Motor neuron (in vitro differentiated cells): ENCODE measurements at regions not wholly inside any gene's neighbourhood (a gene's known extent, or its start where the extent isn't known, plus 50 kb on each side); places are given as distances from the start of the nearest gene placed in this dataset.

Experiments used
- ATAC-seq, 8 experiments: fragments of 200-7000 bp; cut with Tn5 transposase; replicated peaks in 6 of 8; 2 replicates each; pipeline ENCODE4 v1.8.0; 2021; ENCODE audit warnings: mild to moderate bottlenecking in 8 of 8, moderate library complexity in 8 of 8
- H3K27ac ChIP-seq, 2 donors: fragments of 250-450 bp; sonication (Bioruptor Pico); 2 replicates each; pipeline ENCODE4 v1.9.0; 2021; ENCODE audit warnings: antibody characterized with exemption in 2 of 2, mild to moderate bottlenecking in 2 of 2, moderate library complexity in 1 of 2
- H3K4me1 ChIP-seq, 2 donors: fragments of 250-450 bp; sonication (Bioruptor Pico); replicated peaks in 1 of 2; 2 replicates each; pipeline ENCODE4 v1.6.1; 2021; ENCODE audit warnings: antibody characterized with exemption in 2 of 2, mild to moderate bottlenecking in 2 of 2, moderate library complexity in 1 of 2
- H3K4me3 ChIP-seq, 5 donors: fragments of 250-450 bp; sonication (Bioruptor Pico); 2 replicates each; pipeline ENCODE4 v1.9.0; 2021; ENCODE audit warnings: antibody characterized with exemption in 5 of 5, mild to moderate bottlenecking in 5 of 5, moderate library complexity in 4 of 5
- WGBS, 10 experiments: fragments of 450-650 bp; shearing (Covaris generic); methylation state at CpG; one replicate each; pipeline ENCODE4 v1.0.0; 2022; 5-methylcytosine and 5-hydroxymethylcytosine counted together
- in situ Hi-C, 9 experiments: fragments of 400-800 bp; cut with MboI; loops; one replicate each; pipeline ENCODE4 v1.15.0; 2021; ENCODE audit warnings: low sequenced_read_pairs in 9 of 9, low pct_unique_long_range_greater_than_20kb in 2 of 9; ENCODE audit not compliant: unreplicated experiment in 9 of 9

DNA sequence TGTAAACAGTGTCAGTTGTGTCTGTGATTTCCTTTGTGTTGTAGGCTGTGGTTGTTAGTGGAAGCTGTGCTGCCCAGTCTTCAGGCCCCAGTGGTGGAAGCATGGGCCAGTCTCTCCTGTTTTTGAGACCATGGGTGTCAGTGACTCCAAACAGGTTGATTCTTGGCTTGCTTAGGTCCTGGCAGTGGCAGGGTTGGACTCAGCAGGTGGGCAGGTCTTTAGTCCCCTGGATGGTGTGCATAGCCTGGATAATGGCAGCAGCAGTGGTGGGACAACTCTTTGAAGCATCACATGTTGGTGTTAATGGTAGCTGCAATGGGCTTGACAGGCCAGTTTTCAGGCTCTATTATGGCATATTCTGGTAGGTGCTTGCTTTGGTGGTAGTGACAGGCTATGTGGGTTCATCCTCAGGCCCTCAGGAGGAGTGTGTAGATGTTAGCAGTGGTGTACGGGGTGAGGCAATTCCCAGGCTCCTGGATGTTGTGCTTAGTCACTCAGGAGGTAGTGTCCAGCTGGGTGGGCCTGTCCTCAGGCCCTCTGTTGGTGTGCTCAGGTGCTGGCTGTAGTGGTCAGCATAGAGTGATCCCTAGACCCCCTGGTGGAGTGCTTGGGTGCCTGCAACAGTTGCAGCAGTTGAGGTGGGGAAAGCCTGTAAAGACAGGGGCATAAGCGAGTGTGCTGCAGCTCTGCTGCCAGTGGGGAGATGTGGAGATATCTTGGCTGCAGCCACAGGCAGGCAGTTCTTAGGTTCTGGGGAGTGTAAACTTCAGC, 596.7 kb downstream of the PDCD6IP start:
- no peak overlapping the region for H3K4me3 ChIP-seq
- no peaks in the 10 kb centered on the region for H3K4me1 ChIP-seq
- peak in 1 of 8 experiments; percentile 23 for ATAC-seq
- in situ Hi-C loops, result no loop called here
- no peak overlapping the region for H3K27ac ChIP-seq
- 20 to 93% (median 80%) methylated on average over 1 to 2 of the region's 2 CpGs; no CpG with 5 or more reads in 7 of the 10 experiments for WGBS, 10 experiments

DNA sequence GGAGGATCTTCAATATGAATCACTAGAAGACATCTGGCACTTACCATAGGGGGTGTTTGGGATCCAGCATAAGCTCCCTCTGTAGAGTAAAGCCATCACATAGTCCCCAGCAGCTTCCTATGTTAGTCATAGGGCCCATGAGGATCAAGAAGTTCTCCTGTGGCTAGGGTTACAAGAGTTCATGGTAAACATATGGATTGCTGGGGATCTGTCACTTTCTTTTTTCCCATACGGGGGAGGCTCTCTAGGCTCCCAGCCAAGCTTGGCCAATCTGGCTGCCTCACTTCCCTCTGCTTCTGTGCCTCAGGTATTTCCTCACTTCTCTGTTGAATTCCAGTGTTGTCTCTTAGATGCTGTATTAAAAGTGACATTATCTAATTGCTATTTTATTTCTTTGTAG, 597.9 kb downstream of the PDCD6IP start:
- H3K4me1 ChIP-seq, result no peaks in the 10 kb centered on the region
- ATAC-seq, result no peak
- H3K4me3 ChIP-seq, result no peak overlapping the region
- no peak overlapping the region for H3K27ac ChIP-seq
- WGBS, 10 experiments, result 78 to 100% (median 100%) methylated on average over 1 of the region's 1 CpG; no CpG with 5 or more reads in 7 of the 10 experiments
- in situ Hi-C loops, result no loop called here

DNA sequence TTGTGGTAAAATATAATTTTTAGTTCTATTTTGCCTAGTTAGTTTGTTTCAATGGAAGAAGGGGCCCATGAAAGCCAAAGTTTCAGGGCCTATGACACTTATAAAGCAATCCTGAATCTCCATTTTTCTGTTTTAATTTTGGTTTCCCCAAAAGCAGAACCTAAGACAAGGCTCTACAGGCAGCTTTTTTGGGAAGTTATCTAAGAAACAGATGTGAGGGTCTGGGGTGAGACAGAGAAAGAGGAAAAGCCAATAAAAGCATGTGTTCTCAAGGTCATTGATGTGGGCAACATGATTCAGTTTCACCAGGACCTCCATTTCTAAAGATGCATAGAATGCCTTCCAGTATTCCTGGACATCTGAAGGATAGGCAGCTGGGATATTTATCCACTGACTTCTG, 598.5 kb downstream of the PDCD6IP start:
- ATAC-seq, result no peak
- no peak overlapping the region for H3K4me3 ChIP-seq
- H3K4me1 ChIP-seq, result no peaks in the 10 kb centered on the region
- in situ Hi-C loops, result no loop called here
- H3K27ac ChIP-seq, result no peak overlapping the region

DNA sequence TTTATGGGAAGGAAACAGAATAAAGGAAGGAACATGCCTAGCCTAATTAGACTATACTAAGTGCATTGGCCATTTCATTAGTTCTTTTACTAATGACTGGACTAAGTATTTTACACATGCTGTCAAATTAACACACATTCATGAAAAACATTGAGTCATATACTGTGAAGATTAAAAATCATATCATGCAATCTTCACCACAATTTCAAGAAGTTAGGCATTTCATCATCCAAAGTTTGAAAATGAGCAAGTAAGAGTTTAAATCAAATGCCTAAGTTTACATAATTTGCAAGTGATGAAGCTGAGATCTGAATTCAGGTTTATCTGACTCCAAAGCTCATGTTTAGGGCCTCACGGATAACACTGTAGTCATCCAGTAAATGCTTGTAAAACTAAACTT, 601.0 kb downstream of the PDCD6IP start:
- Histone ChIP-seq H3K4me1 (no peaks in the 10 kb centered on the region), H3K4me3 (no peak overlapping the region), H3K27ac (no peak overlapping the region)
- WGBS, 10 experiments, result 0 to 100% (median 86%) methylated on average over 1 of the region's 1 CpG; no CpG with 5 or more reads in 5 of the 10 experiments
- ATAC-seq, result no peak
- in situ Hi-C loops, result no loop called here

DNA sequence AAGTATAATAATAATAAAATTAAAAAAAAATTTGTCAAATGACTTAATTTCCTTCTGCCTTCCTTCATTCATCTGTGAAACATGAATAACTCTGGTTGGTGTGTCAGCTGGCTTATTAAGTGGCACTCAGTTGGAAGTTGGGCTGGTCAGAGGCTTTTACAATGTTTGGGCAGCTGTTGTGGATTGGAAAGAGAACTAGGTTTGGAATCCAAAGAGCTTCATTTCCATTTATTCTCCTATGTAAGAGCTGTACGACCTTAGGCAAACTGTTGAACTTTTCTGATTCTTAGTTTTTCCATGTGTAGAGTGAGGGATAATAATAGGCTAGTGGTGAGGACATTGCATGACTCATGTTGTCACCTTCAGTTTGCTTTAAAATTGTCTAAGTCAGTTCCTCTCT, 606.7 kb downstream of the PDCD6IP start:
- WGBS, 10 experiments, result 0 to 43% methylated on average over 1 of the region's 1 CpG; no CpG with 5 or more reads in 8 of the 10 experiments
- Histone ChIP-seq H3K27ac (no peak overlapping the region), H3K4me1 (peaks cover 0 to 4% of the 10 kb centered on the region in 2 donors), H3K4me3 (no peak overlapping the region)
- in situ Hi-C loops, result no loop called here
- ATAC-seq, result no peak

DNA sequence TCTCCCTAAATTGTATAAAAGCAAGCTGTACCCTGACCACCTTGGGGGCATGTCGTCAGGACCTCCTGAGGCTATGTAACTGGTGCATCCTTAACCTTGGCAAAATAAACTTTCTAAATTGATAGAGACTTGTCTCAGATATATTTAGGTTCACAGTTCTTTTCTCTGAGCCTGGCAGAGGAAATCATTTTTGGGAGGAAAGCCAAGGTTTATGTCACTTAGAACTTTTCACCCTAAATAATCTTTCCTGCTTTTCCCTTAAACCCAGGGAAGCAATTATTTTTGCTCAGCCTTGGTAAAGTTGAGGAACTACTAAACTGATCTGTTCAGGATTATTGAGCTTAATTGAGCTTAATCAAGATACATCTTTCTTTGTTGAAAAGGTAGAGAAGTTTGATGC, 608.9 kb downstream of the PDCD6IP start:
- H3K27ac ChIP-seq, result no peak overlapping the region
- 0 to 80% (median 17%) methylated on average over 1 of the region's 1 CpG; no CpG with 5 or more reads in 3 of the 10 experiments for WGBS, 10 experiments
- no peak for ATAC-seq
- no peak overlapping the region for H3K4me3 ChIP-seq
- peaks cover 0 to 4% of the 10 kb centered on the region in 2 donors for H3K4me1 ChIP-seq
- in situ Hi-C loops, result no loop called here

DNA sequence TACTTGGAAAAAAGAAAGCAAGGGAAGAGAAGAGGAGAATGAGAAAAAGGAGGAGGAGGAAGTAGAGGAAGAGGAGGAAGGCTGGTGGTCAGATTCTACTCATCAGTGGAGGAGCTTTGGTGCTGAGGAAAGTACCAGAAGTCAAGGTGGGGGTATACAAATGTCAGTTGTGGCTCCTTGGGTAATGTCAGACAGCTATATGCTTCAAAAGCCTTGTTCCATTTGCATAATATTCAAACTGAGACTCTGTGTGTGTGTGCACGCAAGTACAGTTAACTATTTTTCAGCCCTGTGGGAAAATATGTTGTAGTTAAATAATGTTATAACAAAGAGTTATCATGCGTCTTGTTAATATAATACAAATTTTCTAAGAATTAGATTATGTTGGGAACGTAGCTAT, 609.7 kb downstream of the PDCD6IP start:
- Histone ChIP-seq H3K4me3 (no peak overlapping the region), H3K4me1 (peaks cover 0 to 4% of the 10 kb centered on the region in 2 donors), H3K27ac (no peak overlapping the region)
- no peak for ATAC-seq
- whole genome bisulfite sequencing, 10 experiments, result 23 to 100% (median 81%) methylated on average over 1 to 3 of the region's 3 CpGs
- in situ Hi-C loops, result no loop called here

DNA sequence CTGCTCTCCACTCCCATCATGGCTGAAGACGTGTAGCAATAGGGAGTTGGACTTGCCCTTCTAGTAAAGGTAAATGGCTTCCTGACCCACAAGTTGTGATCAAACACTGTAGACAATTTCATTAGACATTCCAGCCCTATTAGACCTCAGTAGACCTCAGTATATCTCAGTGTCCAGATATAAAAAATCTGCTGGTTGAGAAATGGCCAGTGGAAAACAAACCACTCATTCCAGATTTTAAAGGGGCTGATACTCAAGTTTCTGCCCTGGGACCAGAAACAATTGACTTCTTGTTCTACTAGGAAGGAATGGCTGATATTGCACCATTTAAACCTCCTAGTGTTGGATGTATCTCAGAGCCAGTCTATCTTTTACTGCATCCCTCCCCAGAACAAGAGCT, 613.2 kb downstream of the PDCD6IP start:
- ATAC-seq, result no peak
- in situ Hi-C loops, result no loop called here
- Histone ChIP-seq H3K4me1 (peaks cover 0 to 4% of the 10 kb centered on the region in 2 donors), H3K4me3 (no peak overlapping the region), H3K27ac (no peak overlapping the region)
- WGBS, 10 experiments, result 0% methylated on average over 1 of the region's 1 CpG; no CpG with 5 or more reads in 8 of the 10 experiments

DNA sequence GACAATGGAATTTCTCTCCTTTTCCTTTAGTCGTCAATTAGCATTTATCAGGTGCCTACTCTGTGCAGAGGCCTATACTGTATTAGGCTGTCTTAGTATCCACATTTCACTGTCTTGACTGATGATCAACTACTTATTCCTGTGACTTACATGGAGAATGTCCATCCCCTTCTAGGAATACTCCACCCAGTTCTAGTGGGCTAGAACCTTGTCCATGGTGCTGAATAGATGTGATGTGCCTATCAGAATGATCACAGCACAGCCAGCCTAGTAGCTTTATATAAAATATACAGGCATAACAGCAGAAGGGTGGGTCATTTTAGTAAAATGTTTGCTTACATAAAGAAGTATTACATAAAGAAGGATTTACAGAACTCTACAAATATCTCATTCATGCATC, 621.4 kb downstream of the PDCD6IP start:
- ATAC-seq, result peak in 2 of 8 experiments; percentile 32 to 62
- no peak overlapping the region for H3K27ac ChIP-seq
- H3K4me3 ChIP-seq, result no peak overlapping the region
- in situ Hi-C loops, result no loop called here
- 0 to 100% (median 53%) methylated on average over 1 of the region's 1 CpG; no CpG with 5 or more reads in 2 of the 10 experiments for WGBS, 10 experiments
- H3K4me1 ChIP-seq, result no peaks in the 10 kb centered on the region

DNA sequence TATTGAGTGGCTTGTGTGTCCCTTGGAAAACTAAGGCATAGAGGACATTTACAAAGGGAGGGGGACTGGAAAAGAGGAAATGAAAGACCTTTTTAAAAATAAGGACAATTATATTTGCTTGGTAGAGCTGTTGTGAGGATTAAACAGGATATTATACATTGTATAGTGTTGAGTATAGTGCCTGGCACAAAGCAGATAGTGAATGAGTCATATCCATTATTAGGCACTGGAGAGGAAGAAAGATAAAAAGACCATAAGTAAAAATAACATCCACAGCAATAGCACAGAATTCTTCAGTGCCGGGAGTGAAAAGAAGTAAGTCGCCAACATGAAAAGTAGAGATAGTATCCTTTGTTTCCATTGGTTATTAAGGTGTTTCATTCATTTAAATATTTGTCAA, 623.3 kb downstream of the PDCD6IP start:
- 39 to 95% (median 76%) methylated on average over 2 of the region's 2 CpGs; no CpG with 5 or more reads in 2 of the 10 experiments for WGBS, 10 experiments
- ATAC-seq, result peak in 1 of 8 experiments; percentile 17
- H3K4me1 ChIP-seq, result no peaks in the 10 kb centered on the region
- in situ Hi-C loops, result no loop called here
- no peak overlapping the region for H3K27ac ChIP-seq
- no peak overlapping the region for H3K4me3 ChIP-seq

DNA sequence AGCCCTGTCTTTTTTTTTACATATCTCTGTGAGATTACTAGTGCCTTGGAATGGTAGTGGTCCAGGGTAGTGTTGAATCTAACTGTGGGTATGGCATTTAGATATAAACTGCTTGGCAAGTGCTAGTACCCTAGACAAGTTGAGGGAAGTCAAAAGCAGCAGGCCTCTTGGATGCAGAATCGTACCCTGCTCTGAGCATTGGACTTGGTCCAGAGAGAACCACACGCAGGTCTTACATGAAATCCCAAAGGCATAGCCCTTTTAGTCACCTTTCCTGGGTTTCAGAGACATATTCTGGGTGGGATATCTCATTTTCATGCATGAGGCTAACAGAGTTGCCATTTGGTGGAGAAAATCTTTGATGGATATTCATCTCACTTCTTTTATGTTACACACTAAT, 641.4 kb downstream of the PDCD6IP start:
- 0 to 67% (median 60%) methylated on average over 1 to 2 of the region's 2 CpGs; no CpG with 5 or more reads in 7 of the 10 experiments for WGBS, 10 experiments
- ATAC-seq, result no peak
- H3K27ac ChIP-seq, result no peak overlapping the region
- peaks cover 0 to 6% of the 10 kb centered on the region in 2 donors for H3K4me1 ChIP-seq
- in situ Hi-C loops, result no loop called here
- no peak overlapping the region for H3K4me3 ChIP-seq

DNA sequence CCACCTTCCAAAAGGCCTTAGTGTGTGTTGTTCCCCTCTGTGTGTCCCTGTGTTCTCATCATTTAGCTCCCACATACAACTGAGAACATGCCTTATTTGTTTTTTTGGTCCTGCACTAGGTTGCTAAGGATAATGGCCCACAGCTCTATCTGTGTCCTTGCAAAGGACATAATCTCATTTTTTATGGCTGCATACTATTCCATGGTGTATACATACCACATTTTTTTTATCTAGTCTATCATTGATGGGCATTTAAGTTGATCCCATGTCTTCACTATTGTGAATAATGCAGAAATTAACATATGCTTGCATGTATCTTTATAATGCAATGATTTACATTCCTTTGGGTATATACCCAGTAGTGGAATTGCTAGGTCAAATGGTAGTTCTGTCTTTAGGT, 645.7 kb downstream of the PDCD6IP start:
- no peak for ATAC-seq
- Histone ChIP-seq H3K27ac (no peak overlapping the region), H3K4me1 (peaks cover 0 to 2% of the 10 kb centered on the region in 2 donors), H3K4me3 (no peak overlapping the region)
- in situ Hi-C loops, result no loop called here

DNA sequence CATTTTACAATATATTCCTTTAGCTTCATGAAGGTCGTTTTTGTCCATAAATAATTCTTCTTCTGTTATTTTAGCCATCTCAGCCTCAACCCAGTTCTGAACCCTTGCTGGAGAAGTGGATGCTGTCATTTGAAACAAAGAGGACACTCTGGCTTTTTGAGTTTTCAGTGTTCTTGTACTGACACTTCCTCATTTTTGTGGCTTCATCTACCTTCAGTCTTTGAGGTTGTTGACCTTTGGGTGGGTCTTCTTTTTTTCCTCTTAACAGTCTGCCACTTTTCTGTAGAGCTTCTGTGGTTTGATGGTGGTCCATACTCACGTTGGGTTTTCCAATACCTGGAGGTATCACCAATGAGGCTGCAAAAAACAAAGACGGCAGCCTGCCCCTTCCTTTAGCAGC, 650.9 kb downstream of the PDCD6IP start:
- H3K4me3 ChIP-seq, result no peak overlapping the region
- ATAC-seq, result no peak
- H3K4me1 ChIP-seq, result no peaks in the 10 kb centered on the region
- no peak overlapping the region for H3K27ac ChIP-seq
- WGBS, 10 experiments, result 0 to 61% (median 36%) methylated on average over 1 to 3 of the region's 3 CpGs; no CpG with 5 or more reads in 2 of the 10 experiments
- in situ Hi-C loops, result no loop called here

DNA sequence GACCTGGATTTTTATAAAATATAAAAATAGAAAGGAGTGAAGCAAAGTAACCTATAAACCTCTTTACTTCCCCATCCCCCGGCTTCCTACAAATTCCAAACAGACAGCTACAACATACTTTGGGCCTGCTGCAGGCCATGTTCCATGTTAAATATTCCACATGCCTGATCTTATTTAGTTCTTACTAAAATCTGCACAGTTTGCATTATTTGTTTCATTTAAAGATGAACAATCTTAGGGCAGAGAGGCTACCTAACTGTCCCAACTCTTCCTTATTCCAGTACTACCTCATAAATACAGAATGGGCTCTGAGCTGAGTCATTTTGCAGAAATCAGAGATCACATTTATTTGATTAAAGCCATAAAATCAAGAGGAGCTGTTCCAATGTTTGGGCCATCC, 665.0 kb downstream of the PDCD6IP start:
- no peaks in the 10 kb centered on the region for H3K4me1 ChIP-seq
- ATAC-seq, result no peak
- no peak overlapping the region for H3K4me3 ChIP-seq
- 0 to 100% (median 83%) methylated on average over 1 of the region's 1 CpG; no CpG with 5 or more reads in 3 of the 10 experiments for WGBS, 10 experiments
- in situ Hi-C loops, result no loop called here
- no peak overlapping the region for H3K27ac ChIP-seq
